ENCODE measurements at regions not wholly inside any gene's neighbourhood (a gene's known extent, or its start where the extent isn't known, plus 50 kb on each side); places are given as distances from the start of the nearest gene placed in this dataset.

- TF ChIP-seq ZNF274 (IDR thresholded peaks at IDR 0.05; ENCODE audit: low read depth, low read length), result no peak
- no peak overlapping the region for H3K4me3 ChIP-seq (ENCODE audit: low read length)
These were observed 297.8 kb upstream of the SPRED2 start for GRCh38 chr2:65730186-65730585.

GRCh38 chr2:65729246-65729645 is 296.8 kb upstream of the SPRED2 start:
- no peak for TF ChIP-seq ZNF274 (IDR thresholded peaks at IDR 0.05; ENCODE audit: low read depth, low read length)

GRCh38 chr2:65728477-65729180 is 296.2 kb upstream of the SPRED2 start:
- no peak for TF ChIP-seq ZNF274 (IDR thresholded peaks at IDR 0.05; ENCODE audit: low read depth, low read length)
- H3K4me3 ChIP-seq (ENCODE audit: low read length), result no peak overlapping the region

More at GRCh38 chr2:65729246-65729645, 296.8 kb upstream of the SPRED2 start:
- no peak overlapping the region for H3K4me3 ChIP-seq (ENCODE audit: low read length)

- no peak for TF ChIP-seq ZNF274 (IDR thresholded peaks at IDR 0.05; ENCODE audit: low read depth, low read length)
- H3K4me3 ChIP-seq (ENCODE audit: low read length), result no peak overlapping the region
These were observed 295.4 kb upstream of the SPRED2 start for GRCh38 chr2:65727816-65728215.

GRCh38 chr2:65727381-65727780 is 295.0 kb upstream of the SPRED2 start:
- TF ChIP-seq ZNF274 (IDR thresholded peaks at IDR 0.05; ENCODE audit: low read depth, low read length), result no peak
- no peak overlapping the region for H3K4me3 ChIP-seq (ENCODE audit: low read length)

GRCh38 chr2:65724752-65725151 is 292.4 kb upstream of the SPRED2 start:
- TF ChIP-seq ZNF274 (IDR thresholded peaks at IDR 0.05; ENCODE audit: low read depth, low read length), result no peak
- no peak overlapping the region for H3K4me3 ChIP-seq (ENCODE audit: low read length)

GRCh38 chr2:65724336-65724735 is 291.9 kb upstream of the SPRED2 start:
- no peak overlapping the region for H3K4me3 ChIP-seq (ENCODE audit: low read length)
- no peak for TF ChIP-seq ZNF274 (IDR thresholded peaks at IDR 0.05; ENCODE audit: low read depth, low read length)

GRCh38 chr2:65722028-65722778 is 289.8 kb upstream of the SPRED2 start:
- TF ChIP-seq ZNF274 (IDR thresholded peaks at IDR 0.05; ENCODE audit: low read depth, low read length), result no peak
- no peak overlapping the region for H3K4me3 ChIP-seq (ENCODE audit: low read length)

- no peak overlapping the region for H3K4me3 ChIP-seq (ENCODE audit: low read length)
- TF ChIP-seq ZNF274 (IDR thresholded peaks at IDR 0.05; ENCODE audit: low read depth, low read length), result no peak
These were observed 284.3 kb upstream of the SPRED2 start for GRCh38 chr2:65716698-65717097.

GRCh38 chr2:65715323-65715722 is 282.9 kb upstream of the SPRED2 start:
- TF ChIP-seq ZNF274 (IDR thresholded peaks at IDR 0.05; ENCODE audit: low read depth, low read length), result no peak

GRCh38 chr2:65714866-65715265 is 282.5 kb upstream of the SPRED2 start:
- no peak overlapping the region for H3K4me3 ChIP-seq (ENCODE audit: low read length)
- TF ChIP-seq ZNF274 (IDR thresholded peaks at IDR 0.05; ENCODE audit: low read depth, low read length), result no peak

More at GRCh38 chr2:65715323-65715722, 282.9 kb upstream of the SPRED2 start:
- H3K4me3 ChIP-seq (ENCODE audit: low read length), result no peak overlapping the region

GRCh38 chr2:65711863-65712262 is 279.5 kb upstream of the SPRED2 start:
- TF ChIP-seq ZNF274 (IDR thresholded peaks at IDR 0.05; ENCODE audit: low read depth, low read length), result no peak
- no peak overlapping the region for H3K4me3 ChIP-seq (ENCODE audit: low read length)

- TF ChIP-seq ZNF274 (IDR thresholded peaks at IDR 0.05; ENCODE audit: low read depth, low read length), result no peak
- H3K4me3 ChIP-seq (ENCODE audit: low read length), result no peak overlapping the region
These were observed 278.4 kb upstream of the SPRED2 start for GRCh38 chr2:65710779-65711295.

GRCh38 chr2:65710356-65710755 is 278.0 kb upstream of the SPRED2 start:
- no peak overlapping the region for H3K4me3 ChIP-seq (ENCODE audit: low read length)
- TF ChIP-seq ZNF274 (IDR thresholded peaks at IDR 0.05; ENCODE audit: low read depth, low read length), result no peak

- no peak for TF ChIP-seq ZNF274 (IDR thresholded peaks at IDR 0.05; ENCODE audit: low read depth, low read length)
- no peak overlapping the region for H3K4me3 ChIP-seq (ENCODE audit: low read length)
These were observed 275.7 kb upstream of the SPRED2 start for GRCh38 chr2:65708086-65708485.
